HG03103 (cell line): ENCODE measurements at regions not wholly inside any gene's neighbourhood (a gene's known extent, or its start where the extent isn't known, plus 50 kb on each side); places are given as distances from the start of the nearest gene placed in this dataset.

ENCODE experiments used
- ATAC-seq: cut with Tn5 transposase; IDR thresholded peaks from one replicate; pipeline ENCODE4 v1.9.1; 2021; ENCODE audit warnings: low read depth; ENCODE audit not compliant: unreplicated experiment

DNA sequence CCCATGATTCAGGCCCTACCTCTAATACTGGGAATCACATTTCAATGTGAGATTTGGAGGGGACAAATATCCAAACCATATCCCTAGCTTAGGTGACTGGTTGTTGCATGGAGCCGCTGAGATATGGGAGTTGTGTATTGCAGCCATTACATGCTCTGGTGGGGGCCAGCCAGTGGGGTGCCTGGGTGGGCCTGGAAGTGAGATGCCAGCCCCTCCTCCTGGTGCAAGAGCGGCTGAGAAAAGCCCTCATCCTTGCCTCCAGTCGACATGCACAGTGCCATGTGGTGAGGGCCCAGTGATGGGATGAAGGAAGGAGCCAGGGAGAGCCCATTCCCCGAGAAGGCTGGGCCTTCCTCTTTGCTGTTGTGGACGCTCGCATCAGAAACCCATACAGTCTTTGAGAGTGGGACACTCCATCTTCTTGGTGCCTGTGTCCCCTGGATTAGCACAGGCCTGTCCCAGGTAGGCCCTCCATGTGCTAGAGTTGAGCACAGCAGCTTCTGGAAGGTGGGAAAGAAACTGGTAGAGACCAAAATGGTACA lies 1043.0 kb downstream of the TBC1D22A start:
- no peak for ATAC-seq

DNA sequence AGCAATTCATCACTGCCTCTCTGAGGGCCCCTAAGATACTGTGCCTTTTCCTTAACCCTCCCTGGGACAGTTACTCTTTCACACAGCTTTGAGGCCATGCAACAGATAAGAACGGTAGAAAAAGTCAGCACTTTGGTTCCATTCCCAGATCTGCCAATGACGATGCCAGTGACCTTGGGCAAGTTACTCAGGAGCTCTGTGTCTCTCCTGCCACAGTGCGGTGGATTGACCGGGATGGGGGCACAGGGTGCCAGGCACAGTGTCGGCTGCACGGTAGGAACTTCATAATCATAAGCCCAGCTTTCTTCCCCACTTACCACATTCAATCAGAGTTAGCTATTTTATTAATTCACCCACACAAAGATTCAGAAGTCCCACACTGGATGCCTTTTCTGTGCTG lies 1041.8 kb downstream of the TBC1D22A start:
- no peak for ATAC-seq

DNA sequence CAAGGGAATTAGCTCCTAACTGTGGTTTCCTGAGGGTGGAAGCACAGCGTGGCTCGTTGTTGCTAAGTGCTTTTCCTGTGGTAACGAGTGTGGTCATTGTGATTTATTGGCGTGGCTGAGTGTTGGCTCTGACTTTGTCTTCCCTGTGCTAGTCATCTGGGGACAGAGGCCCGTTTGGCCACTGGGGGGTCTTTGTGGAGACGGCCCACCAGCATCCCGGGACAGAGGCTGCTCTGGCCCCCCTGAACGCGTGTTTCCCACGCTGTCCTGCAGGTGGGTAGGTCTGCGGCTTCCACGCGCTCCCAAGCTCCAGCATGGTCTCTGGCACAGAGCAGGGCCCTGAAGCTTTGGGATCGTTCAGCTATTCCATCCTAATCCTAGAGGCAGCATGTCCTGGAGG lies 1040.0 kb downstream of the TBC1D22A start:
- ATAC-seq = no peak

DNA sequence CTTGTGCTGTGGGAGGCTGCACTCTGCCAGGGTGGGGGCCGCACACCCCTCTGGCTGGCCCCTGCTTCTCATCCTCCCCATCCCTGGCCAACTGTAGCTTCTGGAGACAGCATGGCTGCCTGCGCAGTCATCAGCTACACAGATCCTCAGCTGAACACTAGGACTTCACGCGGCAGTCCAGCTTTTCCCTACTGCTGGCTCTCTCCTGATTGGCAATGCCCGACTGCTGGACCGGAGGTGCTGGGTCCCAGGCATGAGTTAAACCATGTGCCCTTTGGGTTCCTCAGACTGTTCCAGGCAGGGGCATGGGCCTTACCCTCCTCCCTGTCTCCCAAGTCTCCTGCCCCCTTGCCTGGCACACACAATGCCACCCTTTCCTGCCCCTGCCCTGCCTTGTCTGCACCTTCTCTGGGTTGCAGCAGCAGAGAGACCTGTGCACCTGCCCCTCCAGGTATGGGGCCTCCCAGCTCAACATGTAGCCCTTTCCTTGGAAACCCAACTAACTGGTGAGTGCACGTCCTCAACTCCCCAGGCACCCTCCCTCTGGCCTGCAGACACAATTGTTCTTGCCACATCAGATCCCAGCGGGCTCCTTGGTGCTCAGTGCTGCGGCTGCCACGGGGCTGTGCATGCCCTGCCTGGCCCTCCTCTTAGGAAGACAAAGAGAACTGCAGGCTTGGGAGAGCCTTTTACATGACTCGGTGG lies 1039.2 kb downstream of the TBC1D22A start:
- no peak for ATAC-seq

DNA sequence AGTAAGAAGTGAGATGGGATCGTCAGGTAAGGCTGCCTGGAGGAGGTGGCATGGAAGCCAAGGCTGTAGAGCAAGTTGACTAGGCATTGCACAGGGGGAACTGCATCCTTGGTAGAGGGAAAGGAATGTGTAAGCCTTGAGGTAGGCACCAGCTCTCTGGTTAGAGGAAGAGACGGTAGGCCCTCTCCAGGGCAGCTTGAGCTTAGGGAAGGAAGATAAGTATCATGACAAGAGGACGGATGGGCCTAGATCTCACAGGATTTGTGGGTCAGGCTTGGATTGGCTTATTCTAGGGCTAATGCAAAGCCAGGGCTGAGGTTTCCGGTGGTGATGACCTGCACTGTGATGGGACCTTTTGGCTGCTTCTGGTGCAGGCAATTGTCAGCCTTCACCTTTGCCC lies 1035.8 kb downstream of the TBC1D22A start:
- ATAC-seq = no peak

DNA sequence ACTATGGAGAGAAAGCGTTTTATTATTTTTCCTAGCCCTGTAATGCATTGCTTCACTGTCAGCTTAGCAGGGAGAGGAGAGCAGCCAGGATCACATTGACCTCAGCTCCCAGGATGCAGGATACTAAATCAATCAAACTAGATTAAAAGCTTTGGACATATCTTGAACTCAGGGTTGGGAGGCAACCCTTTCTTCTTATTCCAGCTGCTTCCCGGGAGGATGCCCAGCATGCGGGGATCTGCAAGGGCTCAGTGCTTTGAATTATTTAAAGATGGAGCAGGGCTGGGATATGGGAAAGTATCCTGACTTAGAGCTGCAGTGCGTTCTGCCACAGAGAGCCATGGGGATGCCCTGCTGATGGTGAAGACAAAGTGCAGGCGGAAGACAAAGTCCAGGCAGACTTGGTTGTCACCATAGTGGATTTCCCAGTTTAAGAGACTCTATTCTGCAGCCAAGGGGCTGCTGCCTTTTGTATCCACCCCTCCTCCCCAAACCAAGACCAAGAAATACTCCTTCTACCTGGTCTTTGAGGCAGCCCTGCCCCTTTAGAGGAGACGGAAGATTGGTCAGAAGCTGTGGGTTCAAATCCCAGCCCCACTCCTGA lies 1035.0 kb downstream of the TBC1D22A start:
- no peak for ATAC-seq

DNA sequence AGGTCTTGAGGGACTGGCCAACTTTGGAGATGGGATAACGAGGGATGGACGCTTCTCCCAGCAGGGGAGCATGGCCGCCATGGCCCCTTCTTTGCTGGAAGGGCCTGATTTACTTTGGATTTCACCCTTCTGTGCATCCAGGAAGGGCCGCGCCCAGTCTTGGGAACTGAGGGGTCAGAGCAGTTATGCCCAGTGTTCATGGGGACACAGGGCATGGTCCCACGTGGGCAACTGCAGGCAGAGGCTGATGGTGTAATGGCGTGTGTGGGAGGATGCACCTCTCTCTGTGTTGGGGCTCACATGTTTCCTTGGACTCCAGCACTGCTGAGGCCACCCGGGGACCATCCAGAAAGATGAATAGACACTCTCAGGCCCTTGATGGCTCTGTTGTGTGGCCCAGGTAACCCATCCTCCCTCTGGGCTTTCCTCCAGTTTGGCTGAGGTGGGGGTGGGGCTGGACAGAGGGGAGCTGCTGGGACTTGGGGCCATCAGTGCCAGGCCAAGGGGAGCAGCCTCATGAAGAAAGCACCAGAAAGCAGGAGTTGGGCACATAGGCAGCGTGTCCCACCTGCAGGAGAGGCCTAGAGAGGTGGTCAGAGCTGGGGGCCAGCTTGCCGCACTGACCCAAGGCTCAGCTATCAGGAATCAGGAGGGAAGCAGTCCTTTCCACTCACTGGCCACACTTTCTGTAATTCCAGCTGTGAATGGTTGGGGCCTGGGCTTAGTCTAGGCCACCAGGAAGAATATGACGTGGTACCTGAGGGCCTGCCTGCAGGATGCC lies 1033.9 kb downstream of the TBC1D22A start:
- no peak for ATAC-seq

DNA sequence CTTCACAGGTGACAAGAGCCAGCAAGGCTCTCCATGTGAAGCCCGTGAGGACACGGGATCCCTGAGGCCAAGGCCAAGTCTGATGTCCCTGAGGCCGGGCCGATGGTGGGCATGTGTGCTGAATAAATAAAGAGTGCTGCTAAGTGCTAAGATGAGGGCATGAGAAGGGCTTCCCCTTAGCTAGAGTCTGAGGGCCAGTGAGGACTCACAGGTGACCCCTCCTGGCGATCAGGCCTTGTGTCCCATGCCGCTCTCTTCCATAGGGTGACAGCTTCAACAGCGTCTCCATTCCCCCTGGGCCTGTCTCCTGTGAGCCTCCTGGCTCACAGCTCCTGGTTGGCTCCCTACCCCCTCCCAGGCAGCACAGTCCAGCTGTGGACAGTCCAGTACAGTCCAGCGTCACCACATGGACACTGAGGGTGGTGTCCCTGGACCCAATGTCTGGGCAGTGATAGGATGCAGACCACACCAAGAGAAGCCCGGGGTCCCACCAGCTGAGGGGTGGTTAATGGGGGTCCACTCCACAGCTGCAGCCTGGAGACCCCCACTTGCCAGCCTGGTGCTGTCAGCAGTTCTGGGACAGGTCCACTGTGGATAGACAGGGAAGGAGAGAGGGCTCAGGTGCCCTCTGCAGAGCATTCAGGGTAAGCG lies 1033.2 kb downstream of the TBC1D22A start:
- ATAC-seq = no peak

DNA sequence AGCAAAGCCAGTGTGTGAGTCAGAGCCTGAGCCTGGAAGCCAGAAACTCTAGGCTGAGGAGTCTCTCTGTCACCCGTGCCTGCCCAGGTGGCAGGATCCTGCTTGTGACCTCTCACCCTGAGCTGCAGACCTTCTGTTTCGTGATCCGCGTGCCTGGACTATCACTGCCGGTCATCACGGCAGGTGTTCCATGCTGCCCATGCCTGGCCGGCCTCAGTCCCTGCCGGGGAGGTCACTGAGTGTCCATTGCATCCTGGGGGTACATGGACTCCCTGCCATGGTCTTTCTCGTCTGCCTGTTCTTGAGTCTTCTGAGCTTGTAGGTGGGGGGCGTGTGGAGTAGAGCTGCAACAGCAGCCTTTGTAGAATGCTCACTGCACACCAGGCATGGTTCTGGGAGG lies 1032.4 kb downstream of the TBC1D22A start:
- no peak for ATAC-seq

DNA sequence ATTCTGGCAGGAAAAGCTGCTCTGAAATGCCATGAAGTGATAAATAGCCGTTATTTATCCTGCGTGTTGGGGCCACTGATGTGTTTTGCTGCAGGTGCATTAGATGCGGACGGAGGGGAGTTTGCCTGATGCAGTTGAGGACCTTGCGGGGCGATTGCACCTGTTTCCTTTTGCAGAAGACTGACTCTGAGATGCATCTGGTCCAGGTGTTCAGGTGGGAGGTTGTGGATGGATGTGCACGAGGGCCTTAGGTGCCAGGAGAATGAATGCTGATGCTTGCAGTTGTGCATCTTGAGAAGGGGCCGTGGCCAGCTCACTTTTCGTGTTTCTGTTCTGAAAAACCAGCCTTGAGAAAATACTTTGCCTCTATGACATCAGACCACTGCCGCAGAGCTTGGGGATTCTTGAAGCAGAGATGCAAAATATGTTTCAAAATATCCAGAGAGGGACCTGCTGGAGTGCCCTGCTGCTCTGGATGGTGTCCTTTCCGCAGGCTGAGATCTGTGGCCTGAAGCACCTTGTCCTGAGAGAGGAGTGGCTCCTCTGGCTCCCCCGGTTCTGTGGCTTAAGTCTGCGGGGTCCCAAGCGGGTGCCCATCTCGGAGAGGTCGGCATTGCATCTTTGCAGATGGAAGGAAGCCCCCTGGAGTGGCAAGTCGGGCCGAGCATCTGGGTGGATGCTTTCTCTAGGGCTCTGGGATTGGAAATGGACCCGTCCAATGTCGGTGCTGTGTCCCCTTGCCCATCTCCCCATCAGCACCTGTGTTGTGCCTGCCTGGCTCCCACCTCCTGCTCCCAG lies 1031.1 kb downstream of the TBC1D22A start:
- ATAC-seq = no peak

DNA sequence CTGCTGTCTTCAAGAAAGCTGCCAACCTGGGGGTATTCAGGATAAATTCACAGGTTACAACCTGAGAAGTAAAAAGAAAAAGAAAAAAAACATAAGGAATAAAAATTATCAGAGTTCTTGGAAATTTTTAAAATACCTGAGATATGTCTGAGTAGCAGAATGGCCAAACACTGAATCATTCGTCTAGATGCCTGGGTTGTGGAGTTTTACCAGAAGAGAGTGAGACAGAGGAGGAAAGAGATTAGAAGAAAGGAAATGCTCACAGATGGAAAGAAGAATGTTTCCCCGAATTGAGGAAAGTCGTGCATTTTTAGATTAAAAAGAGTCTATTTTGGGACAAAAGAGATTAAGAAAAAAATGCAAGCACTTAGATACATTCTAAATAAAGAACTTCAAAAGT lies 1026.7 kb downstream of the TBC1D22A start:
- no peak for ATAC-seq

DNA sequence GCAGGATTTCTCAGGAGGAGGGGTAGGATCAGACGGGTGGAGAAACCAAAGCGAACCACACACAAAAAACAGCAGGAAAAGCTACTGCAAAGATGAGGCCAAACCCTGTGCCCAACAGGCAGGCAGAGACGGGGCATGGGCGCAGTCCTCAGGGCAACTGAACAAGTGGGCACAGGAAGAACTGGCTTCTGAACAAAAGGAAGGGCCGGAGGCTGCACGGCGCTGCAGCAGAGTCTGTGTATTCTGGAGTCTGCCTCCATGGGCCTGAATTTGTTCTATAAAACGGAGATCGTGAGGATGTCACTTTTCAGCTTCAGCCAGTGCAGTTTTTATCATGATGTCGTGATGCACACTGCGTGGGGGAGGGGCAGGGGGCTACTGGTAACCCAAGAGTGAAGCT lies 1026.0 kb downstream of the TBC1D22A start:
- ATAC-seq = no peak

DNA sequence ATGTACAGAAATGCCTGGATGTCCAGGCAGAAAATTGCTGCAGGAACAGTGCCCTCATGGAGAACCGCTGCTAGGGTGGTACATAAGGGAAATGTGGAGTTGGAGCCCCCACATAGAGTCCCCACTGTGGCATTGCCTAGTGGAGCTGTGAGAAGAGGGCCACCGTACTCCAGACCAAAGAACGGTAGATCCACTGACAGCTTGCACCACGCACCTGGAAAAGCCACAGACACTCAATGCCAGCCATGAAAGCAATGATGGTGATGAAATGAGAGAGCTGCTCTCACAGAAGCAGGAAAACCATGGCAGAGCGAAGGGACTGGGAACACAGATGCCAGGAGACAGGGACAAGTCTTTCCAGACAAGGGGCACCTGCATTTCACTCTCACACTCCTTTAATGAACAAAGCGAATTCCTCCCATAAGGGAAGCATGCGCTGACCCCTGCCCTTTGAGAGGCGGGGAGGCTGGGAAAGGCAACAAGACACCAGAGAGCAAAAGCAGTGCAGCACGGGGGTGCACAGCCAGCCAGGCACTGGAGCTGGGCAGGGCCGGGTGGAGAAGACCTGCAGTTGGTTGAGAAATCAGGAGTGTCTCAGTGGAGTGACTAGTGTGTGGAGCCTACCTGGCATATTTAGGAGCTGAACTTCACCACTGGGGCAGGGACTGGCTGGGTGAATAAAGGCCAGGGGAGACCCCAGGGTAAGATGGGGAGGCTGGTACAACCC lies 1025.2 kb downstream of the TBC1D22A start:
- ATAC-seq = no peak

DNA sequence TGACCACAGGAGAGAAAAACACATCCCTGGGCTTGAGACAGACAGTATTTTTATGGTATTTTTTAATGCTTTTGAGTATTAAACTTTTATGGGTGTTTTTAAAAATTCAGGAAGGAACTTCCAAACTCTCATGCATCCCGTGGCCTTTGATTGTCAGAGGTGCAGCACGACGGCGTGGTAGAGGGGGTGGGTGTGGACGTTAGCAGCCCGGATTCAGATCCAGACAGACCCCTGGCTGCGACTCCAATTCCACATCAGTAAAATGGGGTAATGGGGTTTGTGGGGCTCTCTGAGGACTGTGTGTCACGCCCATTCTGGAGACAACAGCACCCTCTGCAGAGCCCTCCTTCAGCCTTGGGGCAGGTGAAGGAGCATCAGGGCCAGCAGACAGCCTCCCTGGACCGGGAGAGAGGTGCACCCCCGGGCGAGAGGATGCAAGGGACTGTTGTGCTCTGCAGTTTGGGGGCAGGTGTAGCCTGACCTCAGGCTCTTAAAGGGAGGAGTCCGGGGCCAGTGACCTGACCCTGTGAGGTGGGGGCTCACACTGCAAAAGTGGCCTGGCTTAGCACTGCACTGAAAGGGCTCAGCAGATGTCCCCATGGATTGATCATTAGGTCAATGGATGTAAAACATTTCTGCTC lies 1024.3 kb downstream of the TBC1D22A start:
- ATAC-seq = no peak

DNA sequence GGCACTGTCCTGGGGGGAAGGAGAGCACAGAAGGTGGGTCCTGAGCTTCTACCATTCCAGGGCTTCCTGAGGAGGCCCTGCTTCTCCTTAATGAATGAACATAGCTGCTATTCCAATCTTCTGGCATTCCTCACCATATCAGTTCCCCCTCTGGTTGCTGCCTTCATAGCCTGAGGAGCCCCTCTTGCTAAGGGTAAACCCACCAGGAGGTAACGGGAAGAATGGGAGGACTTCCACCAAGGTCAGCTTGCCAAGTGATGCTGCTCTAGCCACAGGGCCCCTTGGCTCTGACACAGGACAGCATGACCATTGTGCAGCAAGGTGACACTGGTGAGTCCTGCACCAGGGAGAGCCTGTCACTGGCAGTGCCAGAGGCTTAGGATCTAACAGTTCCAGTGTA lies 1022.5 kb downstream of the TBC1D22A start:
- no peak for ATAC-seq

DNA sequence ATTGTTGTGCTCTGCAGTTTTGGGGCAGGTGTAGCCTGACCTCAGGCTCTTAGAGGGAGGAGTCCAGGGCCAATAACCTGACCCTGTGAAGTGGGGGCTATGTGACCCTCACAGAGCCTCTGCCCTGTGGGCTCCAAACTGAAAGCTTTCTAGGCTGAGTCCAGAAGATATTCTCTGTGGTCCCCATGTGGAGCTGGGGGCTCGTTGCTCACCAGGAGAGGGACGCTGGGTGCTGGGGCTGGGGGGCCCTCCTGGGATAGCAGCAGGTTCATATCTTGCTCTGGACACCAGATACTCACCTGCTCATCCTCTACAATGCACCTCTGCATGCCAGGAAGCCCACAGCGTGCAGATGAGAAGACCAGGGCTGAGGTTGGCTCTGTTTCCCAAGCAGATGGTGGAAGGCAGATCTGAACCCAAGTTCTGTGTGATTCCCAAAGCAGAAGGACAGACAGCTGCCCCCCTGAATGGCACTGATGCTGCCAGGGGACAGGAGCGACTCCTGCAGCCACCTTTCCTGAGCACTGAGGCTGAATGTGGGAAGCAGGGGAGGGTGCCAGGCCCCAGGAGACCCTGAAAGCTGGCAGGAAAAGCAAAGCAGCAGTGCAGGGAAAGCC lies 1022.0 kb downstream of the TBC1D22A start:
- no peak for ATAC-seq

DNA sequence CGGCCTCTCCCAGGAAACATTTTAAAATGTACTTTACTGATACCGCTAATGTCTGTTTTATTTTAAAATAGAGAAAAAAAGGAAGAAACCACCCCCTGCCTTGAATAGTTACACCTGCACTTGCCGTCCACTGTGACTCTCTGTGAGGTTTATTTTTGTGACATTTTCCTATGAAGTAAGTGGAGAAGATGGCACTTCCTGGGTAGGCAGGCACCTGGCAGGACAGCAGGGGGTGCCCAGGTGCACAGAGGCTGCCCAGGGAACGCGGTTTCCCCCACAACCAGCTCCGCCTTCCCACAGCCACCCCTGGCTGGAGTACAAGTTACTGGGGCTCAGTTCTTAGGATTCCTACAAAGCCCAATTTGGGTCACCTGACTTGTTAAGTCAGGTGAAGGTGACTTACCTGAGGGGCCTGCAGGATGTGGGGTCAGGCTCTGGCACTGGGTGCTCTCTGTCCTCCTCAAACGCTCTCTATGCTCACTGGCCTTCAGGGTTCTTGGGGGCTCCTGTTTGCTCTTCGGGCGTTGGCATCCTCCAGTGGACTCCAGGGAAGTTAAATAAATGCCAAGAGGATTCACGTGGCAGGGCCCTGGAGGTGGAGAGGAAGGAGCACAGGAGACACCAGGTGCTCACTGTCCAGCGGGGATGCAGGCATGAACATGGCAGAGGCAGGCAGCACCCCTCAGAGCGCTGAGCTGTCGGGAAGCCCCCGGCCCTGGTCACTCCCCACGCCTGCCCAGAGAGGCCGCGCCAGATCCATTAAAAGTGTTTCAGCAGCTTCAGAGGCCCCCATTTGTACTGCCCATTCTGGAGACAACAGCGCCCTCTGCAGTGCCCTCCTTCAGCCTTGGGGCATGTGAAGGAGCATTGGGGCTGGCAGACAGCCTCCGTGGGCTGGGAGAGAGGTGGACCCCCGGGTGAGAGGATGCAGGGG lies 1021.2 kb downstream of the TBC1D22A start:
- no peak for ATAC-seq
